Ammon's horn (tissue), 1 donor: ENCODE measurements at regions not wholly inside any gene's neighbourhood (a gene's known extent, or its start where the extent isn't known, plus 50 kb on each side); places are given as distances from the start of the nearest gene placed in this dataset.
"Not testable (repeated sequence)": the region's sequence is repeated elsewhere in the genome, so short reads cannot be mapped to it uniquely, and the experiment has no call there.

ENCODE experiments used
- DNase-seq: peaks from one replicate; pipeline ENCODE4 v3.0.0-alpha.2; 2016; ENCODE audit warnings: low spot score

DNA sequence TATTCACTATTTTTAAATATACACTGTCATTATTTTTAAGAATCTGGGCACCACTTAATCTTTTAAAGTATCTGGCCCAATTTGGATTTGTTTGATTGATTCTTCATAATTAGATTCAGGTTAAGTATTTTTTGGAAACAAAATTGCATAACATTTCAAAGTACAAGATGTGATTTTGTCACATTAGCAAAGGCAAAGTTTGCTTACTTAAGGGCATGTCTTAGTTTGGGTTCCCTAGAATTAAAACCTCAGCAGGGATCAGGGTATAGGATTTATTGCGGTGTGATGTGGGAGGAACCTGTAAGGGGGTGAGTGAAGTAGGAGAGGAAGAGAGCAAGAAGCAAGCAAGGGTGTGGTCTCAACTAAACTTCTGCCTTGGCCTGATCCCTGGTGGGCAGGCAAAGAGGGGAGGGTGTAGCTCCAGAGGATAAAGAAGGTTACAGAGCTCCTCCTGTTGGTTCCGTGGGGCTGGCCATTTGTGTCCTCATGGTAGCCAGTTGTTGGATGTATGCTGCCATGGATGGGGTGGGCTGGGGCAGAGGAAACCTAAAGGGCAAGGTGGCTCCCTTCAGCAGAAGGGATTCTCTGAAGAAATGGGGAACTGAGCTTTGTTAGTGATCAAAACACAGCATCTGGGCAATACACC, 668.7 kb upstream of the SLC35B3 start:
- DNase-seq = no peak

DNA sequence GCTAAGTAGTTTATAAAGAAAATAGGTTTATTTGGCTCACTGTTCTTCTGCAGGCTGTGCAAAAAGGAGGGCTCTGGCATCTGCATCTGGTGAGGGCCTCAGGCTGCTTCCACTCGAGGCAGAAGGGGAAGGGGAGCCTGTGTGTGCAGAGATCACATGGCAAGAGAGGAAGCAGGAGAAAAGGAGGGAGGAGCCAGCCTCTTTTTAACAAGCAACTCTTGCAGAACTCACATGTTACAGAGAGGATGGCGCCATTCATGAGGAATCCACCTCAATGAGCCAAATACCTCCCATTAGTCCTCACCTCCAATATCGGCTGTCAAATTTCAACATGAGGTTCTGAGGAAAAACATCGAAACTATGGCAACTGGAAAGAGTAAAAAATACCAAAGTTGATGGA, 666.6 kb upstream of the SLC35B3 start:
- no peak for DNase-seq

DNA sequence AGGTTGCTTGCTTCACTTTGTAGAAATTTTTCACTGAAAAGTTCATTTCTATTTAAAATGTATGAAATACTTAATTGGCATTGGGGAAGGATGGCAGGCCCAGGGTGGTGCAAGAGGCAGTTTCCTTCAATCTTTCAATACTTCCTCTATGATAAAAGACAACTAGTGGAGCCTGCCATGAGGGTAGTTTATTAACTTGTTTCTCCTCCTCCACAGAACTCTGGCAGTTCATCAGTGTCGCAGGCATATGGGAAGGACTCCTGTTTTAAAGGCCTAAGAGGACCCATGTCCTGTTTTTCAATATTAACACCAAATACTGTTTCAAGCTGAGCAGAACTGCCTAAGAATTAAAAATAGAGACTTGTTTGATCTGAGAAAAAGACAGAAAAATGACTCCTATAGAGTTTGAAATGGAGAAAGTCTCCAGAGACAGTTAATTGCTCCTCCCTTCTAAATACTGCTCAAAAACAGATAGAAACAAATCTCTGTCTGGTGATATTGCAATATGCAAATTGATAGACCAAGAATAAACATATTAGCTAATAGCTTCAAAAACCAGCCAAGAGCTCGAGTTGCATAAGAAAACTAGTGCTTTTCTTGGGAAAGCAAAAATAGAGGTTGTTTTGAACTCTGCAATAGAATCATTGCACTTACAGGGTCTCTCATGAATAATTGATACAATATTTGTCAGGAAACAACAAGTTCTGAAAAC, 665.7 kb upstream of the SLC35B3 start:
- no peak for DNase-seq

DNA sequence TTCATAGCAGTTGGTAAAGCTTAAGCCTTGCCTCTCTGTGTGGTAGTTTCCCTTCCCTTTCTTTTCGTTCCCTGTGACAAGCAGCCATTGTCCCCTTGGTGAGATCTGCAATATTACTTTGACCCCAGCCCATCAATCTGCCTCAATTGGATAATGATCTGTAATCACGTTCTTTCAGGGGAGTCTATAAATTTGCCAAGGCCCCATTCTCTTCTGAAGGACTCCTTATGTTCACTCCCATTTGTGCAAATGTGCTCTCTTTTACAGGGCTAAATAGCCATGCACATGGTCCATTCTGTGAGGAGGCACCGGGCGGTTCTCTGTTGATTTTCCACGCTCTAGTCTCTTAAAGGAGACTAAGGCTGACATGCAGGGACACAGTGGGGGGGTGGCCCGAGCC, 660.4 kb upstream of the SLC35B3 start:
- no peak for DNase-seq

DNA sequence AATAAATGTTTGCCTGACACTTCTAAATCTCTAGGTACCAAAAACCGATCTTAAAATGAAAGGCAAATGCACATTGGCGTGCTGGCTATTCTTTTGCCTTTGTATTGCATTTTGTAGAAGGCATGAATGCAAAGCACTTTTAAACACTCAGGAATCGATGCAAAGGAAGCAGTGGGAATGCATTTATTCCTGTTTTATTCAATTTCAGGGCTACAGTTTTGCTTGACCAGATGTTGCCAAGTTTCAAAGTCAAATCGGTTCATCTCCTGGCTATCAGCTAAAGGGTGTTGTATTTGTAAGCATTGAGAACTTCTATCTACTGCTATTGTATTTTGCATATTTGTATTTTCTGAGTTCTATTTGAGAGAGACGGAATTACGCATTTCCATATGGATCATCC, 659.8 kb upstream of the SLC35B3 start:
- no peak for DNase-seq

DNA sequence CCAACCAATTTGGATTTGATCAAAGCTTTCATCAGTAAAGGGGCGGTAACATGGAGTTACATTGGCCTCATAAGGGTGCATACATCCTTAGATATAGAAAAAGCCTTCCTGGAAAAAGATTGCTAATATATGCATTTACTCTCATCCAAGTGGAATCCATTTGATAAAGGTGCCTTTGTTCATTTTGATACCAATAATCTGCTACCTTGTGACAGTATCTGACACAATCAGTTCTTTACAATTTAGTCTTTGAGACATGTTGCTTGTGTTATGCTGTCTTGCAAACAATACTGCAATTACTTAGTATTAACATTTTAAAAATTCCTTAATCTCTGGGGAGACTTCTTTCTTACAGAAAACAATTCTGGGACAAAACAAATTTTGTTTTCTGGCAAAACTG, 654.4 kb upstream of the SLC35B3 start:
- no peak for DNase-seq

DNA sequence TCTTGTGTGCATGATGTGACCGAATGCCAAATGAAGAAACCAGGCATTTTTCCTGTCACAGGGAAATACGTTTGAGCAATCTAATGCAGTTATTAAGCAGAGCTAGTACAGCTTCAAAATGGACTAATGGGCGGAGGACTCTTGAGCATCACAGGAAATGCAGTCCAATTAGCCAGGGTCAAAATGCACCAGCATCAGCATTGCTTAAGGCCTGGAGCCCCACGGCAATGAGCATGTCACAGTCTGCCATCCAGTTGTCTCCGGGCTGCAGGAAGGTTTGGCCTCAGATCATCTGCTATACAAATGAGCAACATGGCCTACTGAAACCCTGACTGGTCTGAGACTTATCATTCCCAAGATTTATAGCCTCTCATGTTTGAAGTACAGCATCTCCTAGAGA, 652.1 kb upstream of the SLC35B3 start:
- DNase-seq = no peak

DNA sequence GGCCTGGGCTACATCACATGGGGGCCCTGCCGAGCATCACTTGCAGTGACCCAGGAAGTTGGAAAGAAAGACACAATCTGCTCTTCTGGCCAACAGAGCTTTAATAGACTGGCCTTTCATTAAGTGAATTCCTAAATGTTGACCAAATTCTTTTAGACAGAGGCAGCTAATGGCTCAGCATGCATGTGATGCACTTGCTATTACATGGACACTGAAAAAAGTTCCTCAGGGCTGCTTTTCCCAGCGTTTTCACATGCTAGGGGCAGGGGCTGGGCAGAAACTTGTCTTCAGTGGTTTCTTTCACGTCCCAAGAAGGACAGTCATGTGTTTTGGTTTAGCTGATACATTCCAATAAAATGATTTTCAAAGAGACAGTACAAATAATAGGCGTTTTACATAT, 651.0 kb upstream of the SLC35B3 start:
- no peak for DNase-seq

DNA sequence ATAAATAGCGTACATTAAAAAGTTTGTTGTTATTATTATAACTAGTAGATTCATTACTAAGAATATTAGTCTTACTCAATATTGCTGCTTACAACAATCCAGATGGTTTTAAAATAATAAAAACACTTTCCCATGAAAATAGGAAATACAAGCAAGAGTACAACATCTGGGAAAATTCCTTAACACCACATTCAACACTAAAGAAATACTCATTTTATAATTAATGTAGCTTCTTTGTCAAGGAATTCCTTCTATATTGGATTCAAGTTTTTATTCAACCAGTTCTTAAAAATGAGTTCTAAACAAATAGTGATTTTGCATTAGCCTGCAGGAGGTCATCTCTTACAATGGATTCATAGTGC, 650.3 kb upstream of the SLC35B3 start:
- DNase-seq = no peak

DNA sequence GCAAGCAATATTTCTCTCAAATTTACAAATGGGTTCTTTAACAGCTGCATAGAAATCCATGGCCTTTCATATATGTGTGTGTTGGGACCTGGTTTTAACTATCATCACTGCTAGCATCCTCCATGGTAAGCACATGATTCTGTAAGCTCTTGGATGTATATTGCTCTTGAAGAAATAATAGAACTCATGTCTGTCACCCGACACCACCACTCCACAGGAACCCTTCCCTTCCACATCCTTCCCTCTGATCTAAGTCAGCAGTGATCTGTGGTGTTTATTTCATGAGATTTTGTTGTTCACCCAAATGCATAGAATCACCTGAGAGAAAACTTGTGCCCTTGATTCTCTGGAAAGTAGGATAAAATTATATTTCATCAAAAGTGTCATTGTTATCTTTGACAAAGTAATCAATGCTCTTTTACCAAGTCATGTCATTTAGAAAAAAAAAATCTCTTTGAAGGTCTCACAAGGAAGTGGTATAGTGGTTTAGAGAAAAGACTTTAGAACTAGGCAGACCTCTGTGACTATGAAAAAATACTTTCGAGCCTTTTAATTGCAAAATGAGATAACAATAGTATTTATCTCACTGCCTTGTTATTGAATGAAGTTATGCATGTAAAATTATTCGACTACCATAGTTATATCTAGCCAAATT, 649.8 kb upstream of the SLC35B3 start:
- no peak for DNase-seq

DNA sequence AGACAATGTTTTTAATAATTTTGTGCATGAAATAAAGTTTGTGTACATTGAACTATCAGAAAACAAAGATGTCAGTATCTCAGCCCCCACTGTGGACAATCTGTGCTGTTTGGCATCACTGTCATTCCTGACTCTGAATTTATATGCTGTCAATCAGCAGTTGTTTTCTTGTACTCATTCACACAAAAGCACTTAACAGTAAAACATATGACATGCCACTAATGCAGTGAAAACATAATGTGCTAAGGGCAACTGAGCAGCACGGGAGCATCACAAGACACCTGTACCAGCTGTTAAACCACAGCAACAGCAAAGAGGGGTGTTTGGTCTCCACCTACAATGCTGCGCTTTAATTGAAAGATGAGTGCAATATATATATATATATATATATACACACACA, 647.8 kb upstream of the SLC35B3 start:
- no peak for DNase-seq

DNA sequence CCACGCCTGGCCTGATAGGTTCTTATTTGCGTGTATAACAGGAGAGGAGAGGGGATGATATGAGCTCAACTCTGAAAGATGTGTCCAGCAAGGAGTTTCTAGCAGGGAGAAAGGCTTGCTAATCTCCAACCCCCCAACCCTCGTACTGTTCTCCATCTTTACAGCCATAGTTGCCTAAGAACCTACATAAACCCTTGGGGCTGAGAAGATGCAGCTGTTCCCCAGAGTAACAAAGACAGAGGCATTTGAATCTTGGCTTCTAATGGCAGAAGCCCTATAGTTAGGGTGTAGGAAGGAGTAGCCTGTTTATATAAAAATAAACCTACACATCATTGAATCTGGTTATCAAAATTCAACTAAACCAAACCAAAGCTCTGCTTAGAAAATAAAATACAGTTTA, 631.4 kb upstream of the SLC35B3 start:
- DNase-seq = no peak

DNA sequence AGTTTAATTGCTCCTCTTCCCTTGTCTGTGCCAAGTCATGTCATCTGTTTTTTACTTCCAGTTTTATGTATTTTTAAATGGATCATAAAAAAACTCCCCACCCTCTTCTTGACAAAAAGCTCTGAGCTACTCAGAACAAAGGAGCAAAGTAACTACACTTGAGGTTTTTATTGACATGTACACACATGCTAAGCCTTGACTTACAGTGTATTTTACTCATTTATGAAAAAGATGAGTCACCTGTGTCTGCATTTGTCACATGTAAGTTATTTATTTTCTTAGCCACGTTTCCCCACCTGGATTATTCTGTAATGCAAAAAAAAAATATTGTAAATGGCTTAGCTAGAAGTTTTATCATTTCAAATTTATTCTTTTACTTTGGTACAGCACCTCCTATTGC, 628.8 kb upstream of the SLC35B3 start:
- no peak for DNase-seq

DNA sequence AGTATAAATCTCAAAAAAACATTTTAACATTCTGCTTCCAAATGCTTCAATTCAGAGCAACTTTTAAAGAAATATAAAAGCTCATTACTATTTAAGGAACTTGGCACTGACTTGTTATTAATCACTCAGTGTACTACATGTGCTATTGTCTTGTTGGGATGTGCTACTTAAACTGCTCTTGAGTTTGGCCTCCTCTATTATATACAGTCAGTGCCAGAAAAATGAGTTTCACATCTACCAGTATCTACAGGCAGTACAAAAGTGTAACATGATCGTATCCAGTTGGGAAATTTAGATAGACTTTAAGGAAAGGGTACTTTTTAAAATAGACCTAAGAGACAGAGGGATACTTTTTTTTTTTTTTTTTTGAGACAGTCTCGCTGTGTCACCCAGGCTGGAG, 627.3 kb upstream of the SLC35B3 start:
- DNase-seq = no peak

DNA sequence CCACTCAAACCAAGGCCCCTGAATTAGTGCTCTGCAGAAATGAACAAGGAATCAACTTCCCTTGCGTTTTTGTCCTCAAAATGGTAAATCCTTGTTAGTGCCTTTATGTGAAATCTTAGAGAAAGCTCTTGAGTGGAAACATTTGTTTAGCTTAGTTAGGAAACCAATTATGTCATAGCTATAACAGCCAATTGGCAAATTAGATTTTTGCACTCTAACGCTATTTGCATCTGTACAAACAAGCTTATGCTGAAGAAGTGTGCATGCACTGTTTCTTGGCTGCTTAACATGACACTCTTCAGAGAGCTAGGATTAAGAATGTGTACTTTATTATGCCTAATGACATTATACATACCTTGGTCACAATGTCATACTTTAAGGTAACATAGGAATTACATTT, 622.6 kb upstream of the SLC35B3 start:
- DNase-seq = no peak

DNA sequence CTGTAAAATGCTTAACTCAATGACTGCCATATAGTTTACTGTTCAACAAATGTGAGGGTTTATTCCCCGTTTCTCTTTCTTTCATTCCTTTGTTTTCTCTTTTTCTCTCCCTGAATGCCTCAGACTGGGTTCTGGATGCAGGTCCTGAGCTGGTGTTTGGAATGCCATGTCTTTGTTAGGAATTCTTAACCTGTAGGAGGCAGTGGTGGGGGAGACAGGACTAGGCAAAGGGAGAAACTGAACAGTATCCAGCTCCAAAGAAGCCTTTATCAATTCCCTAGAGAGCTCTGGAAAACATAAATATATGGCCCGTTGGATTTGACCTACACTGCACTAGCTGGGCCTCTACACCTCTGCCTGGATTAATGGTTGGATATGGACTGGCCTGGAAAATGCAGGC, 621.2 kb upstream of the SLC35B3 start:
- DNase-seq = no peak

DNA sequence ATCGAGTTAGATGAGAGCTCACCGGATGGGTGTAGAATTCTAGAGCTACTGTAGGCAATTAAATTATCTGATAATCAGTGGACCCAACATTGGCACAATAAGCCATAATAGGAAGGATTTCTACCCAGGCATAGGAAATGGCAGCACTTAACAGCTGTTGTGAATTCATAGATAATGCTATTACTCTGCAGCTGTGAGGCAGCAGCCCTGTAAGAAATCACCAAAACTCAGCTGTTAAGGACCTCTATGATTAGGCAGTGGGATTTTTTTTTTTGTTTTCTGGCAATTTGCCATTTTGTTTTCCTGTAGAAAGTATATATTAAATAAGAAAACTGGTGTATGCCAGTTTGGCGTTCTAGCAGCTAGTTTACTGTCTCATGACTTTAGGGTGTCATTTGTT, 609.1 kb upstream of the SLC35B3 start:
- DNase-seq = no peak

DNA sequence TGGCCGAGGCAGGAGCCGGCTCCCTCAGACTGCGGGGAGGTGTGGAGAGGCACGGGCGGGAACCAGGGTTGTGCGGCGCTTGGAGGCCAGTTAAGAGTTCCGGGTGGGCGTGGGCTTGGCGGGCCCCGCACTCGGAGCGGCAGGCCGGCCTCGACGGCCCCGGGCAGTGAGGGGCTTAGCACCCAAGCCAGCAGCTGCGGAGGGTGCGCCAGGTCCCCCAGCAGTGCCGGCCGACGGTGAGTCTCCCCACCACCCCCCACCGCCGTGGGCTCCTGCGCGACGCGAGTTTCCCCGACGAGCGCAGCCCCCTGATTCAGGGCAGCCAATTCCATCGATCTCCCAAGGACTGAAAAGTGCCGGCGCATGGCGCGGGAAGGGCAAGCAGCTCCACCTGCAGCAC, 605.4 kb upstream of the SLC35B3 start:
- DNase-seq = no peak

DNA sequence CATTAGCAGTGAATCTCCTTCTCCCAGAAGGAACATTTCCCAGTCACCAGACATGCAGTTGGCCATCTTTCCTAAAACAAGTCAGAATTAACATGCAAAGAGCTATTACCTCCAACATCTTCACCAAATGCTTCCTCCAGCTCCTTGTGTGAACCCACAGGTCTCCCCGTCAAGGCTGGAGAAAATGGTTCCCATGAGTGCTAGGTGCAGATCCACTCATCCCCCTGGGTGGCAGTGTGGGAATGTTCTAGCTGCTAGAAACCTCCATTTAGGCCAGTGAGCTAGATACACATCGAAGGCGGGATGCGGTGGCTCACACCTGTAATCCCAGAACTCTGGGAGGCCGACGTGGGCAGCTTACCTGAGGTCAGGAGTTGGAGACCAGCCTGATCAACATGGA, 603.9 kb upstream of the SLC35B3 start:
- no peak for DNase-seq

DNA sequence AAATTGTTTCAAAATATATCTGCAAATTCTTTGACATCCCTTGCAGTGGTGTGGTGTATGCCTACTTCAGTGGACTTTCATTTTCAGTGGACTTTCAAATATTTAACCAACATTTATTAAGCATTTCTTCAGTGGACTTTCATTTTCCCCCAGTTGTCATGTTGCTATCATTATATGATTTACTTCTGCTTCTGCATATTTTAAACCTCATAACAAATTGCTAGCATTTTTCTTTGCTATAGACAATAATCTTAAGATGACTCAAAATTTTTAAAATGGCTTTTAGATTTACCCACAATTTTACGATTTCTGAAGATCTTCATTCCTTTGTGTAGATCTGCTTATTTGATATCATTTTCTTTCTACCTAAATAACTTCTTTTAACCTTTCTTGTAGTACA, 592.7 kb upstream of the SLC35B3 start:
- no peak for DNase-seq

DNA sequence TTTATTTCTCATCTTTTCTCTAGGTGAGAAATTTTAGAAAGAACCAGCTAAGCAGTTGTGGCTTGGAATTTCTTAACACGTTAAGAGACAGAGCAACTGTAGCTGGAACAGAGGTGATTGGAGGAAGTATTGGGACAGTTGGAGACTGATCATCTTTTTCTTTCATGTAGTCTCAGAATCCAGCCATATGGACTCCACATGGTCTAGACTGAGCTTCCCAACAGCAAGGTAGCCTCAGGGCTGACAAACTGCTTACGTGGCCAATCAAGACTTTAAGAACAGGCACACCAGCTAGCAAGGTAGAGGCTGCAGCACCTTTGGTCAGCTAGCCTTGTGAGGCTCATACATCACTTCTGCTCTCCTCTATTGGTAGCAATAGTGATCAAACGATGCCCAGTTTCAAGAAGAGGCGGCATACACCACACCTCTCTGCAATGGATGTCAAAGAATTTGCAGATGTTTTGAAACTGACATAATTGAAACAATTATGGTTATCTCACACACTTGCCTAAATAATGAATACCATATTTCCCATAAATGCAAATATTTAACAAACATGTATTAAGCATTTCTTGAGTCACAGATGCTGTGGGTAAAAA, 590.5 kb upstream of the SLC35B3 start:
- DNase-seq = no peak

DNA sequence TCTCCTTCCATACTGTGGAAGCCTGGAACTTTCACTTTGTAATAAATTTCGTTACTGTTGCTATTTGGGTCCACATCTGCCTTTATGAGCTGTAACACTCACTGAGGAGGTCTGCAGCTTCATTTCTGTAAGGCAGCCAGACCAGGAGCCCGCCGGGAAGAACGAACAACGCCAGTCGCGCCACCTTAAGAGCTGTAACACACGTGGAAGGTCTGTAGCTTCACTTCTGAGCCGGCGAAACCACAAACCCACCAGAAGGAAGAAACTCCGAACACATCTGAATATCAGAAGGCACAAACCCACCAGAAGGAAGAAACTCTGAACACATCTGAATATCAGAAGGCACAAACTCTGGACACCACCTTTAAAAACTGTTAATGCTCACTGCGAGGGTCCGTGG, 589.9 kb upstream of the SLC35B3 start:
- no peak for DNase-seq

DNA sequence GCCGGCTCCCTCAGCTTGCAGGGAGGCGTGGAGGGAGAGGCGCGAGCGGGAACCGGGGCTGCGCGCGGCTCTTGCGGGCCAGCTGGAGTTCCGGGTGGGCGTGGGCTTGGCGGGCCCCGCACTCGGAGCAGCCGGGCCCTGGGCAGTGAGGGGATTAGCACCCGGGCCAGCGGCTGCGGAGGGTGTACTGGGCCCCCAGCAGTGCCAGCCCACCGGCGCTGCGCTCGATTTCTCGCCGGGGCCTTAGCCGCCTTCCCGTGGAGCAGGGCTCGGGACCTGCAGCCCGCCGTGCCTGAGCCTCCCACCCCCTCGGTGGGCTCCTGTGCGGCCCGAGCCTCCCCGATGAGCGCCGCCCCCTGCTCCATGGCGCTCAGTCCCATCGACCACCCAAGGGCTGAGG, 588.9 kb upstream of the SLC35B3 start:
- DNase-seq = not testable (repeated sequence)
